ENCODE measurements at regions not wholly inside any gene's neighbourhood (a gene's known extent, or its start where the extent isn't known, plus 50 kb on each side); places are given as distances from the start of the nearest gene placed in this dataset.

DNA sequence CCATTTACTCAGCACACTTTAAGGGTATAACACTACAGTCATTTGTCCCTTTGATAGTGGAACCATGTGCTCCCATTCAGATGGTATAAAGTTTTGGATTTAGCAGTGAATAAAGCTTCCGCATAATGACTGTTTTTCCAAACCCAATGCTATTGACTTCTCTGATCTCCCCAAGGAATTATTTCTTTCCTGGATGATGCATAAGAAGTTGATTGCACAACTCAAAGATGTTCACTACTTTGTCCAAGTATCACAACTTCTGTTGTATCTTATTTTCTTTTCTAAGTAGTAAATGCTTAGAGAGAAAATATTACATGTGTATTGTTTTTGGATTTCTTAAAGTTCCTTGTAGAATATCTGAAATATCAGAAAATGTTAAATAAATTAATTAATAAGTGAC lies 300.2 kb downstream of the GPM6A start:
- H3K27me3 Mint-ChIP-seq (ENCODE audit: insufficient read depth, low read depth, poor library complexity), result no peaks in the 10 kb centered on the region
- no peak for ATAC-seq

More for the DNA sequence above, 300.2 kb downstream of the GPM6A start:
- H3K36me3 ChIP-seq (ENCODE audit: insufficient read depth), result no peaks in the 10 kb centered on the region
- H3K27ac ChIP-seq (ENCODE audit: low read depth), result no peak overlapping the region
- H2AFZ ChIP-seq, result no peak overlapping the region
- peaks cover 2% of the 10 kb centered on the region; the same call in 1 of the 3 replicates for H3K9me3 Mint-ChIP-seq
- H4K20me1 ChIP-seq (replicated peaks; ENCODE audit: insufficient read depth), result no peaks in the 10 kb centered on the region
- H3K27ac Mint-ChIP-seq, result no peak overlapping the region
- H3K4me3 Mint-ChIP-seq, result no peak overlapping the region
- no peak for DNase-seq (ENCODE audit: low spot score)
- H3F3A ChIP-seq (replicated peaks; ENCODE audit: low read depth), result no peaks in the 10 kb centered on the region
- no peaks in the 10 kb centered on the region for H3K9me2 ChIP-seq (ENCODE audit: insufficient read depth)
- no peak overlapping the region for H3K4me3 ChIP-seq
- no peak overlapping the region for H3K4me2 ChIP-seq
- H3K27me3 ChIP-seq (ENCODE audit: insufficient read depth), result no peaks in the 10 kb centered on the region
- no peaks in the 10 kb centered on the region for H3K4me1 Mint-ChIP-seq
- H3K79me2 ChIP-seq (replicated peaks; ENCODE audit: insufficient read depth), result no peaks in the 10 kb centered on the region
- 0 out of 3 replicates have a peak, but pooled peaks cover 2% of the 10 kb centered on the region for H3K36me3 Mint-ChIP-seq (ENCODE audit: low read depth)
- no peaks in the 10 kb centered on the region for H3K4me1 ChIP-seq (ENCODE audit: insufficient read depth)
- TF ChIP-seq CREB1 (CRISPR knock-in tag; IDR thresholded peaks at IDR 0.05; ENCODE audit: low read depth) (no peak), STAT1 (IDR thresholded peaks at IDR 0.05; ENCODE audit: unreplicated experiment) (no peak), EZH2 (IDR thresholded peaks at IDR 0.05; ENCODE audit: low read depth, unreplicated experiment) (no peak), POLR2AphosphoS5 (IDR thresholded peaks at IDR 0.05; ENCODE audit: low read depth) (no peak), ZNF331 (CRISPR knock-in tag; IDR thresholded peaks at IDR 0.05; ENCODE audit: low read depth) (no peak)
- TF ChIP-seq, protein P1, sequence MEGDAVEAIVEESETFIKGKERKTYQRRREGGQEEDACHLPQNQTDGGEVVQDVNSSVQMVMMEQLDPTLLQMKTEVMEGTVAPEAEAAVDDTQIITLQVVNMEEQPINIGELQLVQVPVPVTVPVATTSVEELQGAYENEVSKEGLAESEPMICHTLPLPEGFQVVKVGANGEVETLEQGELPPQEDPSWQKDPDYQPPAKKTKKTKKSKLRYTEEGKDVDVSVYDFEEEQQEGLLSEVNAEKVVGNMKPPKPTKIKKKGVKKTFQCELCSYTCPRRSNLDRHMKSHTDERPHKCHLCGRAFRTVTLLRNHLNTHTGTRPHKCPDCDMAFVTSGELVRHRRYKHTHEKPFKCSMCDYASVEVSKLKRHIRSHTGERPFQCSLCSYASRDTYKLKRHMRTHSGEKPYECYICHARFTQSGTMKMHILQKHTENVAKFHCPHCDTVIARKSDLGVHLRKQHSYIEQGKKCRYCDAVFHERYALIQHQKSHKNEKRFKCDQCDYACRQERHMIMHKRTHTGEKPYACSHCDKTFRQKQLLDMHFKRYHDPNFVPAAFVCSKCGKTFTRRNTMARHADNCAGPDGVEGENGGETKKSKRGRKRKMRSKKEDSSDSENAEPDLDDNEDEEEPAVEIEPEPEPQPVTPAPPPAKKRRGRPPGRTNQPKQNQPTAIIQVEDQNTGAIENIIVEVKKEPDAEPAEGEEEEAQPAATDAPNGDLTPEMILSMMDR (conservative IDR thresholded peaks at IDR 0.05; ENCODE audit: low read depth in 2 of 2), result no peak
- TF ChIP-seq, protein P2, sequence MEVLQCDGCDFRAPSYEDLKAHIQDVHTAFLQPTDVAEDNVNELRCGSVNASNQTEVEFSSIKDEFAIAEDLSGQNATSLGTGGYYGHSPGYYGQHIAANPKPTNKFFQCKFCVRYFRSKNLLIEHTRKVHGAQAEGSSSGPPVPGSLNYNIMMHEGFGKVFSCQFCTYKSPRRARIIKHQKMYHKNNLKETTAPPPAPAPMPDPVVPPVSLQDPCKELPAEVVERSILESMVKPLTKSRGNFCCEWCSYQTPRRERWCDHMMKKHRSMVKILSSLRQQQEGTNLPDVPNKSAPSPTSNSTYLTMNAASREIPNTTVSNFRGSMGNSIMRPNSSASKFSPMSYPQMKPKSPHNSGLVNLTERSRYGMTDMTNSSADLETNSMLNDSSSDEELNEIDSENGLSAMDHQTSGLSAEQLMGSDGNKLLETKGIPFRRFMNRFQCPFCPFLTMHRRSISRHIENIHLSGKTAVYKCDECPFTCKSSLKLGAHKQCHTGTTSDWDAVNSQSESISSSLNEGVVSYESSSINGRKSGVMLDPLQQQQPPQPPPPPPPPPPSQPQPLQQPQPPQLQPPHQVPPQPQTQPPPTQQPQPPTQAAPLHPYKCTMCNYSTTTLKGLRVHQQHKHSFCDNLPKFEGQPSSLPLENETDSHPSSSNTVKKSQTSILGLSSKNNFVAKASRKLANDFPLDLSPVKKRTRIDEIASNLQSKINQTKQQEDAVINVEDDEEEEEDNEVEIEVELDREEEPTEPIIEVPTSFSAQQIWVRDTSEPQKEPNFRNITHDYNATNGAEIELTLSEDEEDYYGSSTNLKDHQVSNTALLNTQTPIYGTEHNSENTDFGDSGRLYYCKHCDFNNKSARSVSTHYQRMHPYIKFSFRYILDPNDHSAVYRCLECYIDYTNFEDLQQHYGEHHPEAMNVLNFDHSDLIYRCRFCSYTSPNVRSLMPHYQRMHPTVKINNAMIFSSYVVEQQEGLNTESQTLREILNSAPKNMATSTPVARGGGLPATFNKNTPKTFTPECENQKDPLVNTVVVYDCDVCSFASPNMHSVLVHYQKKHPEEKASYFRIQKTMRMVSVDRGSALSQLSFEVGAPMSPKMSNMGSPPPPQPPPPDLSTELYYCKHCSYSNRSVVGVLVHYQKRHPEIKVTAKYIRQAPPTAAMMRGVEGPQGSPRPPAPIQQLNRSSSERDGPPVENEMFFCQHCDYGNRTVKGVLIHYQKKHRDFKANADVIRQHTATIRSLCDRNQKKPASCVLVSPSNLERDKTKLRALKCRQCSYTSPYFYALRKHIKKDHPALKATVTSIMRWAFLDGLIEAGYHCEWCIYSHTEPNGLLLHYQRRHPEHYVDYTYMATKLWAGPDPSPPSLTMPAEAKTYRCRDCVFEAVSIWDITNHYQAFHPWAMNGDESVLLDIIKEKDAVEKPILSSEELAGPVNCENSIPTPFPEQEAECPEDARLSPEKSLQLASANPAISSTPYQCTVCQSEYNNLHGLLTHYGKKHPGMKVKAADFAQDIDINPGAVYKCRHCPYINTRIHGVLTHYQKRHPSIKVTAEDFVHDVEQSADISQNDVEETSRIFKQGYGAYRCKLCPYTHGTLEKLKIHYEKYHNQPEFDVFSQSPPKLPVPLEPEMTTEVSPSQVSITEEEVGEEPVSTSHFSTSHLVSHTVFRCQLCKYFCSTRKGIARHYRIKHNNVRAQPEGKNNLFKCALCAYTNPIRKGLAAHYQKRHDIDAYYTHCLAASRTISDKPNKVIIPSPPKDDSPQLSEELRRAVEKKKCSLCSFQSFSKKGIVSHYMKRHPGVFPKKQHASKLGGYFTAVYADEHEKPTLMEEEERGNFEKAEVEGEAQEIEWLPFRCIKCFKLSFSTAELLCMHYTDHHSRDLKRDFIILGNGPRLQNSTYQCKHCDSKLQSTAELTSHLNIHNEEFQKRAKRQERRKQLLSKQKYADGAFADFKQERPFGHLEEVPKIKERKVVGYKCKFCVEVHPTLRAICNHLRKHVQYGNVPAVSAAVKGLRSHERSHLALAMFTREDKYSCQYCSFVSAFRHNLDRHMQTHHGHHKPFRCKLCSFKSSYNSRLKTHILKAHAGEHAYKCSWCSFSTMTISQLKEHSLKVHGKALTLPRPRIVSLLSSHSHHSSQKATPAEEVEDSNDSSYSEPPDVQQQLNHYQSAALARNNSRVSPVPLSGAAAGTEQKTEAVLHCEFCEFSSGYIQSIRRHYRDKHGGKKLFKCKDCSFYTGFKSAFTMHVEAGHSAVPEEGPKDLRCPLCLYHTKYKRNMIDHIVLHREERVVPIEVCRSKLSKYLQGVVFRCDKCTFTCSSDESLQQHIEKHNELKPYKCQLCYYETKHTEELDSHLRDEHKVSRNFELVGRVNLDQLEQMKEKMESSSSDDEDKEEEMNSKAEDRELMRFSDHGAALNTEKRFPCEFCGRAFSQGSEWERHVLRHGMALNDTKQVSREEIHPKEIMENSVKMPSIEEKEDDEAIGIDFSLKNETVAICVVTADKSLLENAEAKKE (CRISPR knock-in tag; IDR thresholded peaks at IDR 0.05), result no peak
- TF ChIP-seq, protein P3, sequence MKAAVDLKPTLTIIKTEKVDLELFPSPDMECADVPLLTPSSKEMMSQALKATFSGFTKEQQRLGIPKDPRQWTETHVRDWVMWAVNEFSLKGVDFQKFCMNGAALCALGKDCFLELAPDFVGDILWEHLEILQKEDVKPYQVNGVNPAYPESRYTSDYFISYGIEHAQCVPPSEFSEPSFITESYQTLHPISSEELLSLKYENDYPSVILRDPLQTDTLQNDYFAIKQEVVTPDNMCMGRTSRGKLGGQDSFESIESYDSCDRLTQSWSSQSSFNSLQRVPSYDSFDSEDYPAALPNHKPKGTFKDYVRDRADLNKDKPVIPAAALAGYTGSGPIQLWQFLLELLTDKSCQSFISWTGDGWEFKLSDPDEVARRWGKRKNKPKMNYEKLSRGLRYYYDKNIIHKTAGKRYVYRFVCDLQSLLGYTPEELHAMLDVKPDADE (IDR thresholded peaks at IDR 0.05), result no peak

Measured in GM23338 (cell line).